Skin epidermis (tissue), 12 donors: ENCODE measurements at regions not wholly inside any gene's neighbourhood (a gene's known extent, or its start where the extent isn't known, plus 50 kb on each side); places are given as distances from the start of the nearest gene placed in this dataset.

Experiments
- H3K27ac ChIP-seq, 21 experiments: fragments of 200-600 bp; sonication (generic) in 11 of 21; one replicate each; pipeline ENCODE4 v1.5.0; 2020; ENCODE audit warnings: mild to moderate bottlenecking in 3 of 21, inconsistent platforms in 2 of 21, moderate library complexity in 2 of 21
- H3K4me3 ChIP-seq, 7 experiments: fragments of 200-600 bp; sonication (generic) in 2 of 7; one replicate each; pipeline ENCODE4 v1.5.0; 2020; ENCODE audit warnings: inconsistent platforms in 2 of 7, mild to moderate bottlenecking in 2 of 7, moderate library complexity in 1 of 7

GRCh38 chr3:194974468-194975135 lies 288.9 kb downstream of the FAM43A start:
- H3K27ac ChIP-seq, result no peak overlapping the region
- no peak overlapping the region for H3K4me3 ChIP-seq

- no peak overlapping the region for H3K4me3 ChIP-seq
- no peak overlapping the region for H3K27ac ChIP-seq
Observed at GRCh38 chr3:194976049-194976451, 290.4 kb downstream of the FAM43A start.

DNA sequence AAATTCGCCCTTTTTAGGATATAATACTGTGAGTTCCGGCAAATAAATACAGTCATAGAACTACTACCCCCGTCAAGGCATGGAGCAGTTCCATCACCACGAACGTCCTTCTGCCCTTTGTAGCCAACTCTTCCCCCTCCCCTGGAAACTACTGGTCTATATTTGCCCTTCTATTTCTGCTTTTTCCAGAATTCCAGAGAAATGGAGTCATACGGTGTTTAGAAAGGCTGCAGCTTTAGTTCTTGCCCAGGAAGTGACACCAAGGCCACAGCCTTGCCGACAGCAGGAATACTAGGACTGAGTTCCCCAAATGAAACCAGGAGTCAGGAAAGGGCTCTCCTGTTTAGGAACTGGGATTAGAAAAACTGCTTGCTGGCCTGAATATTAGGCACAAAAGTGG lies 291.2 kb downstream of the FAM43A start:
- Histone ChIP-seq H3K27ac (no peak overlapping the region), H3K4me3 (no peak overlapping the region)

GRCh38 chr3:194977356-194977755 lies 291.7 kb downstream of the FAM43A start:
- Histone ChIP-seq H3K27ac (no peak overlapping the region), H3K4me3 (no peak overlapping the region)

DNA sequence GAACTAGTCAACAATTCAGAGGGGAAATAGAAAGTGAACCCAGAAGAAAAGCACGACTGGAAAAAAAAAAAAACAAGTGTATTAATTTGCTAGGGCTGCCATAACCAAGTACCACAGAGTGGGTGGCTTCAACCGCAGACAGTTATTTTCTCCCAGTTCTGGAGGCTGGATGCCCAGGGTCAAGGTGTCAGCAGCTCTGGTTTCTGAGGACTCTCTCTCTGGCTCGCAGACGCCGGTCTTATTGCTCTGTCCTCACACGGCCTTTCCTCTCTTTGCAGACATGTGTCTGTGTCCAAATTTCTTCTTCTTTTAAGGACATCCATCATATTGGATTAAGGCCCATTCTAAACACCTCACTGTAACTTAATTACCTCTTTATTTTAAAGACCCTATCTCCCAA lies 291.8 kb downstream of the XXYLT1 start:
- no peak overlapping the region for H3K4me3 ChIP-seq
- no peak overlapping the region for H3K27ac ChIP-seq

- Histone ChIP-seq H3K27ac (no peak overlapping the region), H3K4me3 (no peak overlapping the region)
Observed at GRCh38 chr3:194982472-194982871, 288.5 kb downstream of the XXYLT1 start.

GRCh38 chr3:194983121-194983520 lies 287.8 kb downstream of the XXYLT1 start:
- Histone ChIP-seq H3K4me3 (no peak overlapping the region), H3K27ac (no peak overlapping the region)

GRCh38 chr3:194983620-194984019 lies 287.3 kb downstream of the XXYLT1 start:
- H3K4me3 ChIP-seq, result no peak overlapping the region
- no peak overlapping the region for H3K27ac ChIP-seq

GRCh38 chr3:194984066-194984465 lies 286.9 kb downstream of the XXYLT1 start:
- H3K4me3 ChIP-seq, result no peak overlapping the region
- H3K27ac ChIP-seq, result no peak overlapping the region

DNA sequence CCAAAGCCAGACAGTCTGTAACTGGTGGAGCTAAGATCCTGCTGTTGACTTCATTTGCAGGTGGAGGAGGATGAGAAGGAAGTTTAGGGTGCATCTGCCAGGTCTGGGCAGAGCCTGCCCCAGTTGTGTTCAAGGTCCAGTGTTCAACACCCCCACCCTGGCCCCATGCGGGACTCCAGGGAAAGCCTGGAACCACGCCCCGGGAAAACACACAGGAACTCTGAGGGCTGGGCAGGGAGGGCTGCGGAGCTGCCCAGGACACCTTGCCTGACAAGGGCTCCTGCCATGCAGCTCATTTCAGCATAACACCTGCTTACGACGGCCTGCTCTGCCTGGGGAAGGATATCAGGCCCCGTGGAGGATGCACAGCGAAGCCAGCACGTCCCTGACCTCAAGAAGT lies 286.3 kb downstream of the XXYLT1 start:
- Histone ChIP-seq H3K27ac (peak overlapping the region in 2 of 21 experiments; percentile 11 to 63), H3K4me3 (peak overlapping the region in 3 of 7 experiments; percentile 4 to 20 (median 19))

DNA sequence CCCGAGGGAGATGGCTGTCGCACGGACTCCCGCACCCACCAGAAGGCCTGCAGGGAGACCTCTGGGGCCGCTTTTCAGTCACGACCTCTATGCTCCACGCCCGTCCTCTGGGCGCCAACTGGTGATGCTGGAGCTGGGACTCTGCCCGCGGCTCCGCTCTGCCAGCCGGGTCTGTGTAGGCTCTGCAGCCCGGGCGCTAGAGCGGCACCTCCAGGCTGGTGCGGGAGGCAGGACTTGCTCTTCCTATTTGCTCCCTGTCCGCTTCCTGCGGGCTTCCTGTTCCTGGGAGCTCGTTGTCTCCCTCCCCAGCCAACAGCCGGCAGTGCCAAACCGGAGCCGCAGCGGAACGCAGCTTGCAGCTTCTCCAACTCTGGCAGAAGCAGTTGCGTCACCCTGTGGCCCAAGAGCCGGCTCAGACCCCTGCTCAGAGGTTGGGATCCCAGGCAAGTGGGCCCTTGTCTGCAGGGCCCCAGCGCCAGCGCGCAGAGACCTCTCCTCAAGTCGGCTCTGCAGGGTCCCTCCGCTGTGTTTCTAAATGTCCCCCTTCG lies 285.9 kb downstream of the XXYLT1 start:
- H3K27ac ChIP-seq, result peak overlapping the region in 7 of 21 experiments; percentile 11 to 63 (median 50)
- peak overlapping the region in 3 of 7 experiments; percentile 4 to 20 (median 19) for H3K4me3 ChIP-seq

- no peak overlapping the region for H3K4me3 ChIP-seq
- peak overlapping the region in 11 of 21 experiments; percentile 3 to 63 (median 44) for H3K27ac ChIP-seq
Observed at GRCh38 chr3:194986208-194987043, 284.5 kb downstream of the XXYLT1 start.

GRCh38 chr3:194987571-194988494 lies 283.1 kb downstream of the XXYLT1 start:
- no peak overlapping the region for H3K27ac ChIP-seq

GRCh38 chr3:194988495-194989165 lies 282.3 kb downstream of the XXYLT1 start:
- peak overlapping the region in 1 of 21 experiments; percentile 11 for H3K27ac ChIP-seq
- H3K4me3 ChIP-seq, result no peak overlapping the region

More at GRCh38 chr3:194987571-194988494, 283.1 kb downstream of the XXYLT1 start:
- H3K4me3 ChIP-seq, result no peak overlapping the region

- no peak overlapping the region for H3K4me3 ChIP-seq
- peak overlapping the region in 1 of 21 experiments; percentile 11 for H3K27ac ChIP-seq
Observed at GRCh38 chr3:194989241-194989640, 281.7 kb downstream of the XXYLT1 start.

DNA sequence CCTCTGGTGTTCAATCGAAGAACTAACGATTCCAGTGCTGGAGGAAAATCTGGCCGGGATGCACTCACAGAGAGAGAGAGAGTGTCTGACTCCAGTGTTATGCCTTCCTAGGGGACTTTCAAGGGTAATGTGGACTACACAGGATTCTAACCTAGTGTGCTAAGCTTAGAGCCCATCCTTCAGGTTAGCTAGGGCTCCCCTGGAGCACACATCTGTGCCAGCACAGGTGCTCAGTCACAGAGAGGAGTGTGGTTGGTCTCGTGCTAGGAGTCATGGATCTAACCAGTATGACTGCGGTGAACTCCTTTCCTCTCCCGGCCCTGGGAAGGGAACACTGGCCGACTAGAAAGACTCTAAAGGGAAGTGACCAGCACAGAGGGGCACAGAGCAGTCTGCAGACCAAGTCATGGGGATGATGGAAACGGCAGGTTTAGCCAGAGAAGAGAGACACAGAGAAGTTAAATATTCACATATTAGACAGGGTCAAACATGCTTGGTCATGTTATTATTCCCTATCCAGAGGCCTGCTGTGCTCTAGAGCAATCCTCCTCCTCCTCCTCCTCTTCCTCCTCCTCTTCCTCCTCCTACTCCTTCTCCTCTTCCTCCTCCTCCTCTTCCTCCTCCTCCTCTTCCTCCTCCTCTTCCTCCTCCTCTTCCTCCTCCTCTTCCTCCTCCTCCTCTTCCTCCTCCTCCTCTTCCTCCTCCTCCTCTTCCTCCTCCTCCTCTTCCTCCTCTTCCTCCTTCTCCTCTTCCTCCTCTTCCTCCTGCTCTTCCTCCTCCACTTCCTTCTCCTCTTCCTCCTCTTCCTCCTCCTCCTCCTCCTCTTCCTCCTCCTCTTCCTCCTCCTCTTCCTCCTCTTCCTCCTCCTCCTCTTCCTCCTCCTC lies 280.3 kb downstream of the XXYLT1 start:
- Histone ChIP-seq H3K4me3 (no peak overlapping the region), H3K27ac (no peak overlapping the region)

GRCh38 chr3:194991338-194991654 lies 279.7 kb downstream of the XXYLT1 start:
- H3K27ac ChIP-seq, result no peak overlapping the region
- H3K4me3 ChIP-seq, result no peak overlapping the region

GRCh38 chr3:194993896-194994295 lies 277.1 kb downstream of the XXYLT1 start:
- no peak overlapping the region for H3K27ac ChIP-seq
- H3K4me3 ChIP-seq, result no peak overlapping the region
